HG03460 (cell line): ENCODE measurements at regions not wholly inside any gene's neighbourhood (a gene's known extent, or its start where the extent isn't known, plus 50 kb on each side); places are given as distances from the start of the nearest gene placed in this dataset.
A peak's percentile ranks its signal among the peaks of the same experiment; 100 is the strongest.
"Not testable (repeated sequence)": the region's sequence is repeated elsewhere in the genome, so short reads cannot be mapped to it uniquely, and the experiment has no call there.

Source experiments
- ATAC-seq: cut with Tn5 transposase; IDR thresholded peaks from one replicate; pipeline ENCODE4 v1.9.1; 2021; ENCODE audit not compliant: unreplicated experiment

DNA sequence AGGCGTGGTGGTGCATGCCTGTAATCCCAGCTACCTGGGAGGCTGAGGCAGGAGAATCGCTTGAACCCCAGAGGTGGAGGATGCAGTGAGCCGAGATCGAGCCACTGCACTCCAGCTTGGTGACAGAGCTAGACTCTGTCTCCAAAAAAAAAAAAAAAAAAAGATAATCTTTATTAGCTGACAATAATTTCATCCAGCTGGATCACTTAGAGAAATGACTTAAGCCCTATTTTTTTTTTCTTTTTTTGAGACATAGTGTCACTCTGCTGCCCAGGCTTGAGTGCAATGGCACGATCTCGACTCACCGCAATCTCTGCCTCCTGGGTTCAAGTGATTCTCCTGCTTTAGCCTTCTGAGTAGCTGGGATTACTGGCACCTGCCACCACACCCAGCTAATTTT lies 51.6 kb upstream of the MAP4K4 start:
- not testable (repeated sequence) for ATAC-seq

DNA sequence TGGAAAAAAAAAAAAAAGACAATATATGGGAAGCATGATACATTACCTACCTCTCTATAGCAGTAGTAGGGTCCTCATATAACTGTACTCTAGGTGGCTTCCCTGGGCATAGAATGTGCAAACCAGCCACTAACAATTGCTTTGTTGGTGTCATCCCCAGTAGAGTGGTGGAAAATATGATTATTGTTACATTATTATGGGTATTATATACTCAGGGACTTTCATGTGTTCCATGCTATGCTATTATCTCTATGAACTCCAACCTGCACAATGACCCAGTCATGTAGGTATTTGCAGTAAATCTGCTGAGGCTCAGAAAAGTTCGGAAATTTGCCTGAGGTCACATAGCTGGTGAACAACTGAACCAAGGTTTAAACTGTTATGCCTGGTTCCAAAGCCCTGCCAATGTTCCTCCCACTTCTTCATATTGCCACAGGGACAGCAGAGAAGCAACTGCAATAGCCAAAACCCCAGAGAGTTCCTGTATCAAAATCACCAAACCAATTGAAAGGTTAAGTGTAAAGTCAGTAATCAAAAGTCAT lies 52.6 kb upstream of the MAP4K4 start:
- no peak for ATAC-seq

DNA sequence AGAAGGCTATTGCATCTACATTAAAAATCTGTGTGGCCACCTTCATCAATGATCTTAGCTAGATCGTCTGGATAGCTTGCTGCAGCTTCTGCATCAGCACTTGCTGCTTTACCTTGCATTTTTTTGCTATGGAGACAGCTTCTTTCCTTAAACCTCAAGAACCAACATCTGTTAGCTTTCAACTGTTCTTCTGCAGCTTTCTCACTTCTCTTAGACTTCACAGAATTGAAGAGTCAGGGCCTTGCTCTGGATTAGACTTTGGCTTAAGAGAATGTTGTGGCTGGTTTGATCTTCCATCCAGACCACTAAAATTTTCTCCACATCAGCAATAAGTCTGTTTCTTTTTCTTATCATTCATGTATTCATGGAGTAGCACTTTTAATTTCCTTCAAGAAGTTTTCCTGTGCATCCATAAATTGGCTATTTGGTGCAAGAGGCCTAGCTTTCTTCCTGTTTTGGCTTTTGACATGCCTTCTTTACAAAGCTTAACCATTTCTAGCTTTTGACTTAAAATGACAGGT lies 54.4 kb upstream of the MAP4K4 start:
- no peak for ATAC-seq

DNA sequence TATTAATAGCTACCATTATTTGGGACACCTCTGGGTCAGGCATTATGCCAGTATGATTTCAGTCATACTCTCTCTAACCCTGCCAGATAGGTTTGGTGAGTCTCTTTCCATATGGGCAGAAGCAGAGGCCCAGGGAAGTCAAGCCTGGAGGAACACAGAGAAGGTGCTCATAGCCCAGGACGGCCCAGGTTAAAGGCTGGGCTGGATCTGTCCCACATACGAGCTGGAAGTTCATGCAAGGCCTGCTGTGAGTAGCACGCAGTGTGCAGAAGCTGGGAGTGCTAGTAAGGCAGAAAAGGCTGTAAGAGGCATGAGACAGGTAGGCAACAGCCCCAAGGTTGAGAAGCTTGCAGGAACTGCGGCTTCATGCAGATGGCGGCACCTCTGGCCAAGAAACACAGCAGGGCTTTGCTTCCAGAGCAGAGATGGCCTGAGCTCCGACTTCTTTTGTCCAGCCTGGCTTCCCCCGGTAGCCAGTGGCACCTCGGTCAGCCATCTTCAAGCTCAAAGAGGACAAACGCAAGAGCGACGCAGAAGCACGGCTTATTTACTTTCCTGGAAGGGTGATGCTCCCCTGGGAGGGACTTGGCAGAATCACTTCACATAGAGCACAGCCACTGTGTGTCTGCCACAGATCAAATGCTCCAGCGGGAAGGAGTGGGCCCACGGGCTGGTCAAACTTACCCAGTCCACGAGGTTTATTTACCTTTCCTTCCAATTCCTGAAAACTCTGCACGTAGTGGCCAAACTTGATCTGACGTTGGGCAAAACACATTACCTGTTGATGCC lies 58.5 kb upstream of the MAP4K4 start:
- ATAC-seq: no peak

DNA sequence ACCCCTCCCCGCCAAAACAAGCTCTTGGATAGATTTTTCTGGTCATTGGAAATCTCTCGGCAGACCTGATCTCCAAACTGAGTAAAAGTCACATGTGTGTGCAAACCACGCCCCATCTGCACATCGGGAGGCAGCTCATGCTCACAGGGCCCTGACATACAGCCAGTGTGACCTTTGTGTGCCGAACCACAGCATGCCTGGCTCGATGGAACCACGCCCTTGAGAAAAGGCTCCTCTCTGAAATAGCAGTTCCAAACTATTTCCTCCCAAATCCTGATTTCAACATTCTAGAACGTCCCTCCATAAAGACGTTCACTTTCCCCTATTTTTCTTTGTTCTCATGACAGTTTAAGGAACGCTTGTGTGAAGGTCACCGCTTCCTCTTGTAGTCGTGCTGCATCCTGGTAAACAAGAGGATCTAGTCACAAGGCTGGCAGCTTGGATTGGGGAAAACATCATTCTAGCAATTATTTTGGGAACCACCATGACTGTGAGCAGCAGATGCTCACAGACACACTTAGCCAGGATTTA lies 59.3 kb upstream of the MAP4K4 start:
- no peak for ATAC-seq

DNA sequence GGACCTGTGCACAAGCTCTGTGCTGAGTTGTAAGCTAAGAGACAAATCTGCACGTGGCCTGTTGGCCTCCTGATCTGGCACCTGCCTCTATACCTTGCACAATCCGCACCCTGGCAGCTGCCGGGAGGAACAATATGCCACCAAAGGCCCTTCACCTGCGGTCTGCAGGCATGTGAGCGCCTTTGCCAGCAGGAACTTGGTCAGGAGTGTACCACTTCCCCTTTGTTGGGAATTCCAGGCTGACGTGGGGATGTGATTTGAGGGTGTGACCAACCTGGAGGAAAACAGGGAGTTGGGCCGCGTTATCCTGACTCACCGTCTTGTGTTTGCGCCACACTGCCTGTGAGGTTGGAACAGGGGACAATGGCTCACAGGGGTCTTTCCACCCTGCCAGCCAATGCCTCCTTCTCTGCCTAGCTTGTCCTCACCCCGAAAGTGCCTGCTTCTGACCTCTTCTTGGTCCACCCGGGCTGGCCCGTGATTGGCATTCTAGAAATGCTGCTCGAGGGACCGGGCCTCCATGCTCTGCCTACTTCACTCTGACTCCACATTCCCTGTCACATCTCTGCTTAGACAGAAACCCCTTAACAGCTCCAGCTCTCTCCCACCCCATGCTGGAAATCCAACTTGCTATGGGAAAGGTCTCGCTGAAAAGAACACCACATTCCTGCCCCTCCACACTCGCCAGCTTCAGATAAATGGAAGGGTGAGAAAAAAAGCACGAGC lies 67.1 kb upstream of the MAP4K4 start:
- no peak for ATAC-seq

DNA sequence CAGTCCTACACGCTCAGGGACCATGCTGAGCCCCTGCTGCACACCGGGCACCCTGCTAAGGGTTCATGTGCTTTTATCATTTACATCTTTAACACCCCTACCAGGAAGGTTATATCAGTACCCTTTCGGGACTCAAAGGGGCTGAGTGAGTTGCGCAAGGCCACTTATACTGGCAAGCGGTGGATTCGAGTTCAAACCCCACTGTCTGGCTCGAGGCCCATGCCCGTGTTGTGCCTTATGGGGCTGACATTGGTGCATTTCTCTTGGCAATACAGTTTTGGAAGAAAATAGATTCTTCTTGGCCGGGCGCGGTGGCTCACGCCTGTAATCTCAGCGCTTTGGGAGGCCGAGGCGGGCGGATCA lies 69.5 kb upstream of the MAP4K4 start:
- no peak for ATAC-seq

DNA sequence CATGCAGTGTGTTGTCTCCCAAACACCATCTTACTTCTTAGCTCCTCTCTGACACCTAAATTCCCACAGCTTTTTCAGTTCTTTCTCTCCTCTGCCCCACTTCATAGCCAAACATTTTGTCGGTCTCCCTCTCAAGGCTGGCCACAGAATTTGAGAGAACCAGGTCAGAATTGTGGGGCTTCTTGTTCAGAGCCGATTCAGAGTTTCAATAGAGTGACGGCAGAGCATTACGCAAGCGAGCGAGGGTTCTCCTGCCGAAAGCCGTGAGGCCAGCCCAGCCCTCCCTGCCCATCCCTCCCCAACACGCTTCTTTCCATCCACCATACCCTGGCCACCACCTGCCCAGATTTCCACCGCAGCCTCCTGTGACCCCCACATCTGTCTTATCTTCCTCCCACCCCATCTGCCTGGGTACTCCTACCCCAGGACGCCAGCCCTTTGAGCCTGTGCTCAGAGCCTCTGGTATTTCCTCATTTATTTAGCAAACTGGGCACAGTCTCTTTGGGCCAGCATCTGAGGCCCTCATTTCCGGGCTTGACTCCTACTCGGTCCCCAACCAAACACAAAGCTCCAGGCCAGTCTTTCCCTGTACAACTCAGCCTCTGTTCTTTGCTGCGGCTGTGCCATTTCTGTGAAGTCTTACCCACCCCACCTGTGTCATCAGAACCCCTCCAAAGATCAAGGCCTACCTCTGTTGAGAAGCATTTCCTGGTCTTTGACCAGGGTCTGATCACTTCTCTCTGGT lies 70.0 kb upstream of the MAP4K4 start:
- ATAC-seq: no peak

DNA sequence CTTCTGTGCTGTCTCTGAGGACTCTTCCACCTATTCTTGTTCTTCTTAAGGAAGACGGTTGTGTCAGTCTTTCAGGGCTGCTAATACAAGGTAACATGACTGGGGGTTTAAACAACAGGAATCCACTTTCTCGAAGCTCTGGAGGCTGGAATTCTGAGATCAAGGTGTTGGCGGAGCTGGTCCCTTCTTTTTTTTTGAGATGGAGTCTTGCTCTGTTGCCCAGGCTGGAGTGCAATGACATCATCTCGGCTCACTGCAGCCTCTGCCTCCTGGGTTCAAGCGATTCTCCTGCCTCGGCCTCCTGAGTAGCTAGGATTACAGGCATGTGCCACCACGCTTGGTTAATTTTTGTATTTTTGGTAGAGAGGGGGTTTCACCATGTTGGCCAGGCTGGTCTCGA lies 71.7 kb upstream of the MAP4K4 start:
- ATAC-seq: not testable (repeated sequence)

DNA sequence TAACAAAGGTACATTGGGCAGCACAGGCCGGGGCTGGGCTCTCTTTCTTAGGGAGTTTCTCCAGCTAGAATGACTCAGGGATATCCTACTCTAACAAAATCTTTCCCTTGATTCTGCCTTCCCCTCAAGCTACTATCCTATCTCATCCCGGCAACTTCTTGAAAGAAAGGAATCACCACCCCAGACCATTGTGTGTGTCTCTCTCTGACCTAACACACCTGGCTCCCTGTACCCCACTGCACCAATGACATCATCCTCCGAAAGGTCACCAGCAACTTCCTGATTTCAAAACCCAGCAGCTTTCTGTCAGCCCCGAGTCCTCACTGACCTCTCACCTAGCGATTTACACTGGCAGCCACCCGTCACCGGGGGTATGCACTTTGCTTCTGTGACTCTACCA lies 72.1 kb upstream of the MAP4K4 start:
- no peak for ATAC-seq

DNA sequence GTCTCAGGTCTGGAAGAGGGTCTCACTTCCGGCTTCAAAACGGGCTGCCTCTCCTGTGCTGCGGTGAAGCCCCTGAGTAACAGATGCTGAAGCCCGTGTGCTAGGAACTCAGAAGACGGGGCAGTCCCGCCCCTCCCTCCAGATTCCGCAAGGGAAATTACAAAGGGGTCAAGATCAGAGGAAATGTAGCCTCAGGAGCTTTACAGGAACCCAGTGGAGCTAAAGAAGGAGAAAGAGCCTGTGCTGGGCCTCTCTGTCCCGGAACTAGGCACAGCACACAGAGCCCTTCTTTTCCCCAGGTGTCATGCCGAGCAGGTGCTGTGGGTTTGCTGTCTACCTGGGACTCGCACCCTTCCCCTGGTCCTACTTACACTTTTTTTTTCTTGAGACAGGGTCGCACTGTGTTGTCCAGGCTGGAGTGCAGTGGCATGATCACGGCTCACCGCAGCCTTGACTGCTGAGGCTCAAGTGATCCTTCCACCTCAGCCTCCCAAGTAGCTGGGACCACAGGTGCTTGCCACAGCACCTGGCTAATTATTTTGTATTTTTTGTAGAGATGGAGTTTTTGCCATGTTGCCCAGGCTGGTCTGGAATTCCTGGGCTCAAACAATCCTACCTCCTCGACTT lies 72.7 kb upstream of the MAP4K4 start:
- no peak for ATAC-seq

DNA sequence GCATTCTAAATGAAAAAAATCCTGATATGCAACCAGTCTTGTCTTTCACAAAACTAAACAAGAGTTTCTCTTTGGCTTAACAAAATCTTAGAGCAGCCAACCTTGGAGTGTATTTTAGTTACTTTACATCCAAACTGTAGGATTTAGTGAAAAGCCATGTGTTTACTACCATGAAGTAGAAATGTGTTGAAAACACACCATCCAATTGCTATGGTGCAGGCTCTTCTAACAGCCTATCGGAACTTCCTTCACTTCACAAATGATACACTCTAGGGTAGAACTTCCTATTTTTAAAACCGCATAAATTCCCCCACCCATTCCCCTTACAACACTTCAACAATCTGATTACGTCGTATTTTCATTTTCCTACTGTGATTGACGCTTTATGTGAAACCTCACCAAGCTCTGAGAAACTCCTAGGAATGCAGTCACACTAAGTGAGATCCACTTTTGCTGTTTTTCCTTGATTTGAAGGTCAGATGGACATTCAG lies 74.4 kb upstream of the MAP4K4 start:
- ATAC-seq: peak; percentile 69

DNA sequence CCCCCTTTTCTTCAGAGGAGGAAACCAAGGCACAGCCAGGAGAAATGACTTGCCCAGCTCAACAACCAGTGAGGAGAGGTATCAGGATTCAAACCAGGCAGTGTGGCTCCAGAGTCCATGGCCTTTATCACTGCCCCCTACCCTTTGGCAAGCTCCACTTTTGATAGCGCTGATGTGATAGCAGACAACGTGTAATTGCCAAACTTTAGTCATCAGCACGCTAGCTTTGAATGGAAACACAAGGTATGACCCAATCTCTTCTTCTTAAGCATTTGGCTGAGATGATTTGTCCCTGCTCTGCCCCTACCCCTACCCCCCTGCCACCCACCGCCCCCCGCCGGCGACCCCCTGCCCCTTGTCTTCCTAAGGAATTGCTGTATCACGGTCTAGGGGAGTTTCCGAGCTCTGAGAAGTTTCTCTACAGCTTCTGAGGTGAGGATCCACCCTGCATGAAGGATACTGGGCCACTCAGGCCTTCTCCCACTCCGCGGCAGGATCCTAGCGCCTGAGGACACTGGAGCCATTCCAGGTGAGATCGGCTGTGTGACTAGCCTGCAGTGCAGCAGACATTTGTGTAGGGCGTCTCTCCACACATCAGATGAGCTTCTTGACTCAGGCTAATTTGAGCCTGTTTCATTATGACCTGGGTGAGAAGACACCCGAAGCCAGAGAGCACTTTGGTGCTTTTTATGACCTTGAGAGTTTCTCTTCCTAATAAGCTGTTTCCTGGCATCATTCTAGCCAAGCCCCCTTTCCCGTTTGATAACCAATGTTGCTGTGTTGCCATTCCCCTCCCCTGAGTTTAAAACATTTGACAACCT lies 75.1 kb upstream of the MAP4K4 start:
- peak; percentile 90 for ATAC-seq

DNA sequence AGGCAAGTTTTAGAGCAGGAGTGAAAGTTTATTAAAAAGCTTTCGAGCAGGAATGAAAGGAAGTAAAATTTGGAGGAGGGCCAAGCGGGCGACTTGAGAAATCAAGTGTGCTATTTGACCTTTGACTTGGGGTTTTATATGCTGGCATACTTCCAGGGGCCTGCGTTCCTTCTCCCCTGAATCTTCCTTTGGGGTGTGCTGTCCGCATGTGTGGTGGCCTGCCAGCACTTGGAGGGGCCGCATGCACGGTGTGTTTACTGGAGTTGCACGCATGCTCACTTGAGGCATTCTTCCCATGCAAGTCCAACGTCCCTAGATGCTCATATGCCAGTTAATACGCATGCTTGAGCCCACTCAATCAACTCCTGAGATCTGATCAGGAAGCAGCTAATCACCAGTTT lies 78.3 kb upstream of the MAP4K4 start:
- ATAC-seq: no peak

DNA sequence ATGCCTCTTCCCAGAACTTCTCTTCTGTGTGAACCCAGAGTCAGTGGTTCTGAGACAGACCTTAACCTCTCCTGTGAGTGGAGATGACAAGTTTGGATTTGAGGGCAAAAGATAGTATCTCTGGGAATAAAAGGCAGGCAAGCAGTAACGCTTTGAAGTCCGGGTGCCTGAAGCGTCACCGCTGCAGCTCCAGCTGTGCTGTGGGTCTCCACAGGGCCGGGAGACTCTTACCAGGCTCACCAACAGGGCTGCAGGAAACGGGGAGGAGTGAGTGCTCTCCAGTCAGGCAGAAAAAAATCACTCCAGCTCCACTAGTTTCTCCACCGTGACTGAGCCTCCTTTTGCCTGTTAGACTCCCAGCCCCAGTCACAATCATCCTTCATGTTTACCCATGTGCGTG lies 79.7 kb upstream of the MAP4K4 start:
- ATAC-seq: no peak

DNA sequence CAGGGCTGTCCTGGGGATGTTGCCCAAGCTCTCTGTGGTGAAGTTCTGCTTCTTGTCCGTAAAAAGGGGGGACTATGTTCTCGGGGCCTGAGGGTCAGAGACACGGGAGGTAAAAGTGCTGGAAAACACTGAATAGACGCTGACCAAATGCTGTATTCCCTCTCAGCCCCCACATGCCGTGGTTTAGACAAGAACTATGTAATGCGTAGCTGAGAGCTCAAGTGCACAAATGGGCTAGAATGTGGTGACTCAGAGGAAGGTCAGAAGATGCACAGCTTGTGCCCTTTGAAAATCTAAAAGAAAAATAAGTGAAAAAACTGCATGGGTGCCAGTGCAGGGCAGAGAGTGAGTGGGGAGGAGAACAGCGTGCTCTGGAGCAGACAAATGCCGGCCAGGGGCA lies 80.3 kb upstream of the MAP4K4 start:
- no peak for ATAC-seq

DNA sequence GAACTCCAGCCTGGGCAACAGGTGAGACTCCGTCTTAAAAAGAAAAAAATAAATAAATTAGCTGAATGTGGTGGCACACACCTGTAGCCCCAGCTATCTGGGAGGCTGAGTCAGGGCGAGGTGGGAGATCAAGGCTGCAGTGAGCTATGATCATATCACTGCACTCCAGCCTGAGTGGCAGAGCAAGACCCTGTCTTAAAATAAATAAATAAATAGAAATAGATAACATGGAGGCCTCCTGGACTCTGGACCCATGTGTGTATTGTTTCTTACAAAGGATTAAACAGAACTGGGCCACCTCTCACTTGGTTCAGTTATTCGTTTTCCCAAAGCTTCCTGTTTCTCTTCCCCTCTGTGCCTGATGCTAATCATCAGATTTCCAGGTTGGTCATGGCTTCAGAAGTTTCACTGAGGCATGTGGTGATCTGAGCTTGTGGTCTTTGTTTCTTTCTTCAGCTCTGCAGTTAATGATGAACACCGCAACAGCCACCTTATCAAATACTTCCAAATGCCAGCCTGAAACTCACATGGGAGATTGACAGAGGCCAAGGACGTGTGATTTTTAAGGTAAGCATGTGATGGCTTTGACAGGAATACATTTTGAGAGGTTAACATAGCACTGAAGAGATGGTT lies 83.3 kb upstream of the MAP4K4 start:
- no peak for ATAC-seq

DNA sequence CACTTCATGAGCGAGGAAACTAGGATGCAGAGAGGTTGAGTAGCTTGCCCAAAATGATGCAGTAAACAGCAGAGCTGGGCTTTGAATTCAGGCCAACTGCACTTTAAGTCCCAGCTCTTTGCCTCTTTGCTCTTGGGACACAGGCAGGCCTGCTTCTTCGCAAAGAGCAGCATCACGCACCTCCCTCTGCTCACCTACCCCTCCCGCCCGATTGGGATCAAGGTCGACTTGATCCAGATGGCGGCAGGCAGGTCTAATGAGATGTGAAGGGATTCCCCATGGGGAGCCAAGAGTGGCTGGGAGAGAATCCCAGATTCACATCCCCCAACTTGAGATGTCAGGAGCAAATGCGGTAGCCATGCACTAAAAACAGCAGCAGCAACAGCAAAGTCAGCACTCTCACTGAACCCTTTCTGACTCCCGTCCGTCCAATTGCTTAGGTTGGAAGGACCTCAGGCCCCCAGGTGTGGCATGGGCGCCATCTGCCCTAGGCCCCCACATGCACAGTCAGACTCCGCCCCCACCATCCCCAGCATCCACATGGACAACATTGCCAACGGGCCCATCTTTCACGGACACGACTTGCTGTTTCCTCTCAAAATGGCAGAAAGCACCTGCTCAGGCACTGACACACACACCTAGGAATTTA lies 84.3 kb upstream of the MAP4K4 start:
- no peak for ATAC-seq

DNA sequence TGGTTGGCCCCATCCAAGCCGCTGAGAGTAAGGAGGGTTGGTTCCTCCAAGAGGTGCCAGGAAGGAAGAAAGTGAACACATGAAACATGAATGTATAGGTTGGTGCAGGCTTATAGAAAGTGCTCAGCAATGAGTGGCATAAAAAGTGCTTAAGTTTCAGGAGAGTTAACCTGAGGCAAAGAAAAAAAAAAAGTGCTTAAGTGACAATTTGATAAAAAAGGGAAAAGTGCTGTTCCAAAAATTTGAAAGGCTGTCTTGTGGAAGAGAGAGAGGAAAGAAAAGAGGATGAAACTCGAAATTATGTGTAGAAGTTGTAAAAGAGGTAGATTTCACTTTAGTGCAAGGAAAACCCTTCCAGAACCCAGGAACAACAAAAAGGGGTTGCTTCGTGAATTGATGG lies 85.5 kb upstream of the MAP4K4 start:
- ATAC-seq: no peak
